IMR-90 (cell line): ENCODE measurements at regions not wholly inside any gene's neighbourhood (a gene's known extent, or its start where the extent isn't known, plus 50 kb on each side); places are given as distances from the start of the nearest gene placed in this dataset.

ENCODE experiments used
- ATAC-seq: fragments of 200-7000 bp; cut with Tn5 transposase; 2 replicates; pipeline ENCODE4 v1.9.1; 2020; ENCODE audit warnings: low read depth, mild to moderate bottlenecking, moderate library complexity
- BruUV-seq: library from RNA; stranded (reverse); fragments of 400-500 nt; replicated peaks from 2 replicates; lab custom pipeline; 2021; lab: Mats Ljungman, UMichigan
- CTCF ChIA-PET: fragments of 300-600 bp; formaldehyde crosslinking; extraction: SDS; loops from one replicate; lab custom pipeline; 2021; ENCODE audit warnings: antibody characterized with exemption; lab: Yijun Ruan, JAX
- POLR2A ChIA-PET: fragments of 300-600 bp; sonication (Branson Sonifier 250); formaldehyde crosslinking; loops from one replicate; lab custom pipeline; 2022; ENCODE audit warnings: antibody characterized with exemption; ENCODE audit not compliant: unreplicated experiment; lab: Charles Lee
- DNase-seq: peaks from one replicate; pipeline ENCODE4 v3.0.0; 2013
- H2AFZ ChIP-seq: replicated peaks from 2 replicates; pipeline ENCODE3; 2013; ENCODE audit warnings: low read length, mild to moderate bottlenecking; ENCODE audit not compliant: poor library complexity
- H2AK5ac ChIP-seq: 2 replicates; pipeline ENCODE4 v1.6.1; 2013; ENCODE audit warnings: low read depth, low read length, inconsistent platforms
- H2AK9ac ChIP-seq: replicated peaks from 2 replicates; pipeline ENCODE3; 2013; ENCODE audit warnings: mild to moderate bottlenecking, low read depth, low read length, moderate library complexity; ENCODE audit not compliant: poor library complexity
- H2BK120ac ChIP-seq: 2 replicates; pipeline ENCODE4 v1.6.1; 2013; ENCODE audit warnings: low read depth, low read length, inconsistent platforms
- H2BK15ac ChIP-seq: 3 replicates; pipeline ENCODE4 v1.6.1; 2013; ENCODE audit warnings: low read depth, low read length, inconsistent platforms
- H2BK20ac ChIP-seq: 2 replicates; pipeline ENCODE4 v1.6.1; 2013; ENCODE audit warnings: low read depth, mild to moderate bottlenecking, inconsistent platforms, low read length, moderate library complexity
- H2BK5ac ChIP-seq: 2 replicates; pipeline ENCODE4 v1.6.1; 2013; ENCODE audit warnings: mild to moderate bottlenecking, low read depth, low read length, inconsistent platforms; ENCODE audit not compliant: poor library complexity, severe bottlenecking
- H3K14ac ChIP-seq: replicated peaks from 2 replicates; pipeline ENCODE4 v1.6.1; 2013; ENCODE audit warnings: low read depth, low read length, inconsistent platforms
- H3K18ac ChIP-seq: 2 replicates; pipeline ENCODE4 v1.6.1; 2013; ENCODE audit warnings: low read depth, low read length, control low read depth
- H3K23ac ChIP-seq: 2 replicates; pipeline ENCODE4 v1.6.1; 2013; ENCODE audit warnings: low read depth, low read length, inconsistent platforms
- H3K27ac ChIP-seq: 2 replicates; pipeline ENCODE4 v1.5.1; 2013; ENCODE audit warnings: mild to moderate bottlenecking, control low read depth, low read length; ENCODE audit not compliant: insufficient read depth
- H3K27me3 ChIP-seq: 2 replicates; pipeline ENCODE4 v1.6.1; 2013; ENCODE audit warnings: low read length; ENCODE audit not compliant: control insufficient read depth, insufficient read depth
- H3K36me3 ChIP-seq: 2 replicates; pipeline ENCODE4 v1.6.1; 2013; ENCODE audit warnings: low read length, mixed read lengths; ENCODE audit not compliant: control insufficient read depth, insufficient read depth
- H3K4ac ChIP-seq: 2 replicates; pipeline ENCODE4 v1.6.1; 2013; ENCODE audit warnings: low read depth, low read length, inconsistent platforms
- H3K4me1 ChIP-seq: 2 replicates; pipeline ENCODE4 v1.6.1; 2013; ENCODE audit warnings: low read length, mixed read lengths; ENCODE audit not compliant: control insufficient read depth, insufficient read depth
- H3K4me2 ChIP-seq: 2 replicates; pipeline ENCODE4 v1.6.1; 2013; ENCODE audit warnings: low read depth, mild to moderate bottlenecking, control low read depth, low read length, moderate library complexity
- H3K4me3 ChIP-seq: 2 replicates; pipeline ENCODE4 v1.5.1; 2013; ENCODE audit warnings: low read depth, mild to moderate bottlenecking, control low read depth, low read length, moderate library complexity; ENCODE audit not compliant: insufficient read depth
- H3K56ac ChIP-seq: 2 replicates; pipeline ENCODE4 v1.6.1; 2013; ENCODE audit warnings: low read length, inconsistent platforms; ENCODE audit not compliant: insufficient read depth; ENCODE audit errors: extremely low read depth
- H3K79me1 ChIP-seq, 2 experiments: 2 replicates each; pipeline ENCODE4 v1.6.1; 2013; ENCODE audit warnings: low read length in 2 of 2, inconsistent platforms in 1 of 2, low read depth in 1 of 2
- H3K9ac ChIP-seq: 2 replicates; pipeline ENCODE4 v1.6.1; 2013; ENCODE audit warnings: low read depth, low read length, control low read depth
- H3K9me1 ChIP-seq: 2 replicates; pipeline ENCODE4 v1.6.1; 2013; ENCODE audit warnings: low read length, inconsistent platforms; ENCODE audit not compliant: insufficient read depth
- H3K9me3 ChIP-seq: 2 replicates; pipeline ENCODE4 v1.6.1; 2013; ENCODE audit warnings: low read length; ENCODE audit not compliant: control insufficient read depth, insufficient read depth
- H4K20me1 ChIP-seq: 2 replicates; pipeline ENCODE4 v1.6.1; 2013; ENCODE audit warnings: low read length, inconsistent platforms; ENCODE audit not compliant: insufficient read depth
- H4K5ac ChIP-seq: 2 replicates; pipeline ENCODE4 v1.6.1; 2013; ENCODE audit warnings: mild to moderate bottlenecking, low read depth, low read length, control low read depth
- H4K8ac ChIP-seq, 2 experiments: 2 replicates each; pipeline ENCODE4 v1.6.1; 2013; ENCODE audit warnings: low read depth in 2 of 2, low read length in 2 of 2, control low read depth in 1 of 2, inconsistent platforms in 1 of 2
- H4K91ac ChIP-seq: 2 replicates; pipeline ENCODE4 v1.6.1; 2013; ENCODE audit warnings: low read depth, low read length, inconsistent platforms; ENCODE audit not compliant: insufficient read depth
- BHLHE40 ChIP-seq: fragments of 150-350 bp; IDR thresholded peaks from 2 replicates; pipeline ENCODE4 v1.6.1; 2016; ENCODE audit warnings: mild to moderate bottlenecking, low read depth, low read length
- CEBPB ChIP-seq: IDR thresholded peaks from 2 replicates; pipeline ENCODE4 v1.6.1; 2012; ENCODE audit warnings: low read depth, low read length, improper control_type of control experiment
- CHD1 ChIP-seq: IDR thresholded peaks from 2 replicates; pipeline ENCODE4 v1.6.1; 2012; ENCODE audit warnings: low read depth, low read length, improper control_type of control experiment
- CTCF ChIP-seq: conservative IDR thresholded peaks from 2 replicates; pipeline ENCODE4 v1.5.1; 2012; ENCODE audit warnings: mild to moderate bottlenecking, low read depth, low read length, improper control_type of control experiment
- ELK1 ChIP-seq: fragments of 150-350 bp; IDR thresholded peaks from 2 replicates; pipeline ENCODE4 v1.6.1; 2016; ENCODE audit warnings: low read depth, mild to moderate bottlenecking, low read length, moderate library complexity, borderline replicate concordance
- FOS ChIP-seq: fragments of 150-350 bp; IDR thresholded peaks from 2 replicates; pipeline ENCODE4 v1.6.1; 2016; ENCODE audit warnings: low read depth, low read length
- MAFK ChIP-seq: IDR thresholded peaks from 2 replicates; pipeline ENCODE4 v1.6.1; 2012; ENCODE audit warnings: low read depth, low read length, improper control_type of control experiment
- MAZ ChIP-seq: IDR thresholded peaks from 2 replicates; pipeline ENCODE4 v1.6.1; 2012; ENCODE audit warnings: low read depth, mild to moderate bottlenecking, low read length, improper control_type of control experiment, moderate library complexity, borderline replicate concordance
- MXI1 ChIP-seq: IDR thresholded peaks from 2 replicates; pipeline ENCODE4 v1.6.1; 2012; ENCODE audit warnings: low read depth, mild to moderate bottlenecking, low read length, moderate library complexity, borderline replicate concordance
- NFE2L2 ChIP-seq: fragments of 150-350 bp; IDR thresholded peaks from 2 replicates; pipeline ENCODE4 v1.6.1; 2016; ENCODE audit warnings: low read depth, mild to moderate bottlenecking, low read length
- POLR2A ChIP-seq: IDR thresholded peaks from 2 replicates; pipeline ENCODE4 v1.6.1; 2012; ENCODE audit warnings: mild to moderate bottlenecking, low read depth, low read length
- RAD21 ChIP-seq: IDR thresholded peaks from 2 replicates; pipeline ENCODE4 v1.6.1; 2012; ENCODE audit warnings: low read length, improper control_type of control experiment
- RCOR1 ChIP-seq: IDR thresholded peaks from 2 replicates; pipeline ENCODE4 v1.6.1; 2012; ENCODE audit warnings: mild to moderate bottlenecking, low read length, improper control_type of control experiment; ENCODE audit not compliant: insufficient replicate concordance
- RFX5 ChIP-seq: IDR thresholded peaks from 2 replicates; pipeline ENCODE4 v1.8.0; 2012; ENCODE audit warnings: low read depth, mild to moderate bottlenecking, low read length, moderate library complexity
- SMC3 ChIP-seq: fragments of 150-350 bp; IDR thresholded peaks from 2 replicates; pipeline ENCODE4 v1.6.1; 2016; ENCODE audit warnings: low read depth, mild to moderate bottlenecking, antibody characterized with exemption, low read length, moderate library complexity
- USF2 ChIP-seq: fragments of 150-350 bp; IDR thresholded peaks from 2 replicates; pipeline ENCODE4 v1.6.1; 2017; ENCODE audit warnings: mild to moderate bottlenecking, antibody characterized with exemption, low read length, low read depth
- WGBS, 2 experiments: methylation state at CpG; one replicate each; pipeline versions ENCODE4 v1.1.5 to v1.1.7; 2013; ENCODE audit warnings: missing lambda C conversion rate in 2 of 2; ENCODE audit not compliant: insufficient read length in 1 of 2; ENCODE audit errors: extremely low coverage in 2 of 2; 5-methylcytosine and 5-hydroxymethylcytosine counted together
- dilution Hi-C: fragments of 300-500 bp; cut with HindIII; formaldehyde crosslinking; loops from one replicate; pipeline ENCODE4 v1.14.3; 2018; ENCODE audit warnings: low sequenced_read_pairs; ENCODE audit not compliant: unreplicated experiment
- in situ Hi-C: fragments of 300-500 bp; cut with MboI; formaldehyde crosslinking; loops from 3 replicates; pipeline ENCODE4 v1.14.3; 2019; ENCODE audit warnings: low sequenced_read_pairs, inconsistent platforms, mixed read lengths
- intact Hi-C: fragments of 100-400 bp; cut with micrococcal nuclease; formaldehyde crosslinking; loops from 2 replicates; pipeline ENCODE4 v1.10.0; 2022

- Histone ChIP-seq H3K4me2 (no peak overlapping the region), H3K9me3 (no peaks in the 10 kb centered on the region), H3K4me1 (no peaks in the 10 kb centered on the region), H3K27ac (no peak overlapping the region), H3K4ac (no peak overlapping the region), H3K23ac (no peak overlapping the region), H3K9me1 (no peaks in the 10 kb centered on the region), H2AK9ac (no peak overlapping the region), H3K27me3 (peaks cover 26% of the 10 kb centered on the region), H2AFZ (no peak overlapping the region), H3K9ac (no peak overlapping the region), H3K79me1 (no peaks in the 10 kb centered on the region), H3K36me3 (no peaks in the 10 kb centered on the region), H2AK5ac (no peak overlapping the region), H4K91ac (no peak overlapping the region), H4K20me1 (no peaks in the 10 kb centered on the region), H3K18ac (no peak overlapping the region), H2BK15ac (no peak overlapping the region), H4K5ac (no peak overlapping the region), H2BK5ac (no peak overlapping the region), H3K14ac (no peak overlapping the region), H2BK120ac (no peak overlapping the region), H4K8ac (no peak overlapping the region), H2BK20ac (no peak overlapping the region), H3K56ac (no peak overlapping the region), H3K4me3 (no peak overlapping the region)
- no peak for DNase-seq
- dilution Hi-C loops: no loop called here
- in situ Hi-C loops: no loop called here
- WGBS, 2 experiments: no CpG with 5 or more reads among the region's 7 CpGs
- TF ChIP-seq CHD1: no peak
- no peak for TF ChIP-seq RFX5
- no peak for TF ChIP-seq MAFK
- no peak for TF ChIP-seq POLR2A
- TF ChIP-seq ELK1: no peak
- no peak for TF ChIP-seq USF2
- no peak for TF ChIP-seq MXI1
- TF ChIP-seq FOS: no peak
- no peak for TF ChIP-seq CTCF
- no peak for TF ChIP-seq RCOR1
- no peak for TF ChIP-seq RAD21
- TF ChIP-seq MAZ: no peak
- TF ChIP-seq SMC3: no peak
- TF ChIP-seq CEBPB: no peak
- no peak for TF ChIP-seq NFE2L2
- no peak for TF ChIP-seq BHLHE40
- ChIA-PET POLR2A (no interaction called here), CTCF (no interaction called here)
- BruUV-seq: no TSS peak
- no peak for ATAC-seq
- intact Hi-C loops: no loop called here
Observed at GRCh38 chr17:36672403-36672918, 71.1 kb downstream of the MRM1 start.
